HepG2 (cell line): ENCODE measurements at regions not wholly inside any gene's neighbourhood (a gene's known extent, or its start where the extent isn't known, plus 50 kb on each side); places are given as distances from the start of the nearest gene placed in this dataset.

Experiments
- ATF4 ChIP-seq, 2 experiments: fragments of 450-650 bp in 1 of 2; sonication (generic) in 1 of 2; formaldehyde crosslinking; IDR thresholded peaks; 2 replicates each; pipeline versions ENCODE4 v1.5.0 to v1.8.0; 2020 to 2022; ENCODE audit warnings: mild to moderate bottlenecking in 1 of 2, missing genetic modification reagents in 1 of 2
- BCL3 ChIP-seq: sonication (generic); formaldehyde crosslinking; IDR thresholded peaks from 2 replicates; pipeline ENCODE4 v1.5.1; 2020; ENCODE audit warnings: mild to moderate bottlenecking, missing genetic modification reagents, moderate library complexity
- ESRRA ChIP-seq: sonication (generic); formaldehyde crosslinking; IDR thresholded peaks from 2 replicates; pipeline ENCODE4 v1.5.1; 2020; ENCODE audit warnings: mild to moderate bottlenecking, low read depth, missing genetic modification reagents
- ETV5 ChIP-seq: IDR thresholded peaks from 2 replicates; pipeline ENCODE4 v1.6.1; 2018; ENCODE audit warnings: missing biosample characterization, missing genetic modification reagents, inconsistent platforms, borderline replicate concordance
- GFI1 ChIP-seq: sonication (generic); formaldehyde crosslinking; IDR thresholded peaks from 2 replicates; pipeline ENCODE4 v1.5.0; 2020; ENCODE audit warnings: missing genetic modification reagents, mild to moderate bottlenecking, borderline replicate concordance
- HNRNPK ChIP-seq: fragments of 200-400 bp; formaldehyde crosslinking; IDR thresholded peaks from 2 replicates; pipeline ENCODE4 v1.6.1; 2018; ENCODE audit warnings: low read length, low read depth, moderate library complexity, mild to moderate bottlenecking; ENCODE audit not compliant: poor library complexity, severe bottlenecking
- KDM3A ChIP-seq: IDR thresholded peaks from 2 replicates; pipeline ENCODE4 v1.6.1; 2018; ENCODE audit warnings: low read depth, missing compliant biosample characterization
- MTA1 ChIP-seq: sonication (generic); formaldehyde crosslinking; IDR thresholded peaks from 2 replicates; pipeline ENCODE4 v1.4.0; 2020; ENCODE audit warnings: missing genetic modification reagents, mild to moderate bottlenecking, borderline replicate concordance
- NFE2L2 ChIP-seq: fragments of 150-350 bp; IDR thresholded peaks from 2 replicates; pipeline ENCODE4 v1.6.1; 2014; ENCODE audit warnings: low read length
- PAXIP1 ChIP-seq: sonication (generic); formaldehyde crosslinking; conservative IDR thresholded peaks from 2 replicates; pipeline ENCODE4 v1.4.0; 2020; ENCODE audit warnings: mild to moderate bottlenecking, missing genetic modification reagents, moderate library complexity
- POGZ ChIP-seq: sonication (generic); formaldehyde crosslinking; IDR thresholded peaks from 2 replicates; pipeline ENCODE4 v1.4.0; 2020; ENCODE audit warnings: mild to moderate bottlenecking, missing genetic modification reagents
- RNF219 ChIP-seq: sonication (generic); formaldehyde crosslinking; IDR thresholded peaks from 2 replicates; pipeline ENCODE4 v1.5.0; 2020; ENCODE audit warnings: mild to moderate bottlenecking, missing genetic modification reagents
- SRF ChIP-seq: IDR thresholded peaks from 2 replicates; pipeline ENCODE4 v1.6.1; 2011; ENCODE audit warnings: mild to moderate bottlenecking, low read depth, low read length, moderate library complexity
- ZBTB8A ChIP-seq: sonication (generic); formaldehyde crosslinking; IDR thresholded peaks from 2 replicates; pipeline ENCODE4 v1.4.0; 2020; ENCODE audit warnings: mild to moderate bottlenecking, low read depth, missing genetic modification reagents, borderline replicate concordance
- ZMYM3 ChIP-seq: sonication (generic); formaldehyde crosslinking; IDR thresholded peaks from 2 replicates; pipeline ENCODE4 v1.5.1; 2020; ENCODE audit warnings: mild to moderate bottlenecking, missing genetic modification reagents
- ZNF17 ChIP-seq: sonication (generic); formaldehyde crosslinking; IDR thresholded peaks from 2 replicates; pipeline ENCODE4 v1.5.0; 2020; ENCODE audit warnings: mild to moderate bottlenecking, missing genetic modification reagents
- ZNF264 ChIP-seq: sonication (generic); formaldehyde crosslinking; IDR thresholded peaks from 2 replicates; pipeline ENCODE4 v1.4.0; 2020; ENCODE audit warnings: missing genetic modification reagents
- ZNF446 ChIP-seq: sonication (generic); formaldehyde crosslinking; IDR thresholded peaks from 2 replicates; pipeline ENCODE4 v1.5.0; 2020; ENCODE audit warnings: mild to moderate bottlenecking, missing genetic modification reagents
- ZNF614 ChIP-seq: IDR thresholded peaks from 2 replicates; pipeline ENCODE4 v1.6.1; 2018; ENCODE audit warnings: missing biosample characterization, missing genetic modification reagents, inconsistent platforms, borderline replicate concordance
- ZNF644 ChIP-seq: IDR thresholded peaks from 2 replicates; pipeline ENCODE4 v1.6.1; 2016; ENCODE audit warnings: low read depth
- ZNF709 ChIP-seq: sonication (generic); formaldehyde crosslinking; IDR thresholded peaks from 2 replicates; pipeline ENCODE4 v1.5.0; 2020; ENCODE audit warnings: mild to moderate bottlenecking, missing genetic modification reagents
- ZNF766 ChIP-seq: sonication (generic); formaldehyde crosslinking; IDR thresholded peaks from 2 replicates; pipeline ENCODE4 v1.5.0; 2020; ENCODE audit warnings: missing genetic modification reagents, borderline replicate concordance
- ZNF883 ChIP-seq: sonication (generic); formaldehyde crosslinking; IDR thresholded peaks from 2 replicates; pipeline ENCODE4 v1.5.1; 2020; ENCODE audit warnings: mild to moderate bottlenecking, missing genetic modification reagents; ENCODE audit errors: not compliant biosample characterization
- ZSCAN30 ChIP-seq: sonication (generic); formaldehyde crosslinking; IDR thresholded peaks from 2 replicates; pipeline ENCODE4 v1.5.0; 2020; ENCODE audit warnings: mild to moderate bottlenecking, missing genetic modification reagents

- TF ChIP-seq ETV5 (CRISPR knock-in tag) (peak; percentile 21; the same call in 1 of the 2 replicates), BCL3 (CRISPR knock-in tag) (no peak), KDM3A (CRISPR knock-in tag) (no peak), NFE2L2 (no peak), SRF (no peak), ZNF644 (CRISPR knock-in tag) (0 out of 2 replicates have a peak, but pooled peaks have one; percentile 10), ESRRA (CRISPR knock-in tag) (no peak), ZNF614 (CRISPR knock-in tag) (no peak), MTA1 (CRISPR knock-in tag) (no peak), GFI1 (CRISPR knock-in tag) (no peak), ZNF709 (no peak), ZNF883 (CRISPR knock-in tag) (no peak), ZNF446 (CRISPR knock-in tag) (no peak), ZMYM3 (CRISPR knock-in tag) (no peak), ZNF17 (CRISPR knock-in tag) (no peak), PAXIP1 (CRISPR knock-in tag) (peak; percentile 56), POGZ (CRISPR knock-in tag) (no peak), RNF219 (CRISPR knock-in tag) (no peak), HNRNPK (no peak), ZBTB8A (CRISPR knock-in tag) (no peak), ZNF264 (CRISPR knock-in tag) (no peak), ATF4 (CRISPR knock-in tag; IDR thresholded peaks at IDR 0.05) (no peak), ZNF766 (CRISPR knock-in tag) (no peak), ZSCAN30 (CRISPR knock-in tag) (no peak)
These were observed 66.6 kb upstream of the RDX start (continued) for GRCh38 chr11:110362971-110363509.
